OCI-LY3 (cell line): ENCODE measurements at regions not wholly inside any gene's neighbourhood (a gene's known extent, or its start where the extent isn't known, plus 50 kb on each side); places are given as distances from the start of the nearest gene placed in this dataset.

Experiments used
- H2AFZ ChIP-seq: fragments of 200-600, 300-600 bp; shearing (Covaris generic); 2 replicates; pipeline ENCODE4 v1.6.0; 2014; ENCODE audit warnings: antibody characterized with exemption, low read depth, low read length
- H3K27ac ChIP-seq: fragments of 200-600, 300-600 bp; sonication (generic); 2 replicates; pipeline ENCODE4 v1.5.1; 2014; ENCODE audit warnings: mild to moderate bottlenecking, low read length, moderate library complexity, mixed read lengths
- H3K27me3 ChIP-seq: fragments of 200-600, 300-600 bp; sonication (generic); 2 replicates; pipeline ENCODE4 v1.6.1; 2014; ENCODE audit warnings: low read depth, low read length, mixed read lengths
- H3K36me3 ChIP-seq: fragments of 200-600, 300-600 bp; sonication (generic); replicated peaks from 2 replicates; pipeline ENCODE3; 2014; ENCODE audit warnings: low read depth, low read length, mixed read lengths
- H3K4me1 ChIP-seq: fragments of 300-600, 200-600 bp; sonication (generic); 2 replicates; pipeline ENCODE4 v1.6.1; 2014; ENCODE audit warnings: low read length, mixed read lengths
- H3K4me2 ChIP-seq: fragments of 200-600, 300-600 bp; sonication (generic); 2 replicates; pipeline ENCODE4 v1.6.1; 2014; ENCODE audit warnings: low read length, mixed read lengths
- H3K4me3 ChIP-seq: fragments of 300-600, 200-600 bp; sonication (generic); 2 replicates; pipeline ENCODE4 v1.5.1; 2014; ENCODE audit warnings: antibody characterized with exemption, mild to moderate bottlenecking, low read length, moderate library complexity
- H3K79me2 ChIP-seq: fragments of 300-600, 200-600 bp; shearing (Covaris generic); 2 replicates; pipeline ENCODE4 v1.6.1; 2014; ENCODE audit warnings: mild to moderate bottlenecking, low read length, mixed read lengths
- H3K9ac ChIP-seq: fragments of 300-600, 200-600 bp; shearing (Covaris generic); 2 replicates; pipeline ENCODE4 v1.6.0; 2014; ENCODE audit warnings: mild to moderate bottlenecking, low read length, moderate library complexity
- H3K9me3 ChIP-seq: fragments of 200-600, 300-600 bp; shearing (Covaris generic); 2 replicates; pipeline ENCODE4 v1.6.1; 2014; ENCODE audit warnings: low read length, mixed read lengths; ENCODE audit not compliant: insufficient read depth
- H4K20me1 ChIP-seq: fragments of 200-600, 300-600 bp; sonication (generic); 2 replicates; pipeline ENCODE4 v1.6.1; 2016; ENCODE audit warnings: low read length, mixed read lengths; ENCODE audit not compliant: insufficient read depth
- EZH2phosphoT487 ChIP-seq: fragments of 200-600 bp; shearing (Covaris generic); IDR thresholded peaks from 2 replicates; pipeline ENCODE4 v1.6.1; 2018; ENCODE audit warnings: antibody characterized with exemption, mixed run types, low read depth
- TF ChIP-seq, protein P1 (sequence below): fragments of 200-600, 300-600 bp; sonication (generic); IDR thresholded peaks from 2 replicates; pipeline ENCODE4 v1.5.1; 2014; ENCODE audit warnings: antibody characterized with exemption, low read length, low read depth

DNA sequence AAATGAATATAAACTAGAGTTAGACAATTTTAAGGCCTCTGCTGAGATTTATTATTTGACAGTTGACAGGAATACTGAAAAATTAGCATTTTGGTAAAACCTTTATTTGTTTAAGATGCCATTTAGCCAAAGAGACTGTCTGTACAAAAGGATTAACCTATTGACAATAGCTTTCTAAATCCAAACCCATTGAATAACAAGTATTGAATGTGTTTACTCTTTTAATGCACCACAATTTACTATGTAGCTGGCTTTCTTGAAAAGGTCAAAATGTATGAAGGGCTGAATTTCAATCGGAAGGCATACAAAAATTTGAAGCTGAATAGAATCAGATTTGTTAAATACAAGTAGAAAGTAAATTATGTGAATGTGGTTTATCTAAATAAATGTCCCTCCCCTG is 374.5 kb downstream of the TEX13C start:
- Histone ChIP-seq H3K4me1 (peaks cover 3% of the 10 kb centered on the region; the same call in 1 of the 2 replicates), H4K20me1 (no peaks in the 10 kb centered on the region), H3K9me3 (no peaks in the 10 kb centered on the region), H3K4me3 (no peak overlapping the region), H3K27me3 (no peaks in the 10 kb centered on the region), H3K9ac (no peak overlapping the region), H3K79me2 (no peaks in the 10 kb centered on the region), H3K27ac (no peak overlapping the region), H3K36me3 (no peaks in the 10 kb centered on the region), H2AFZ (no peak overlapping the region), H3K4me2 (no peak overlapping the region)
- no peak for TF ChIP-seq EZH2phosphoT487
- TF ChIP-seq, protein P1, sequence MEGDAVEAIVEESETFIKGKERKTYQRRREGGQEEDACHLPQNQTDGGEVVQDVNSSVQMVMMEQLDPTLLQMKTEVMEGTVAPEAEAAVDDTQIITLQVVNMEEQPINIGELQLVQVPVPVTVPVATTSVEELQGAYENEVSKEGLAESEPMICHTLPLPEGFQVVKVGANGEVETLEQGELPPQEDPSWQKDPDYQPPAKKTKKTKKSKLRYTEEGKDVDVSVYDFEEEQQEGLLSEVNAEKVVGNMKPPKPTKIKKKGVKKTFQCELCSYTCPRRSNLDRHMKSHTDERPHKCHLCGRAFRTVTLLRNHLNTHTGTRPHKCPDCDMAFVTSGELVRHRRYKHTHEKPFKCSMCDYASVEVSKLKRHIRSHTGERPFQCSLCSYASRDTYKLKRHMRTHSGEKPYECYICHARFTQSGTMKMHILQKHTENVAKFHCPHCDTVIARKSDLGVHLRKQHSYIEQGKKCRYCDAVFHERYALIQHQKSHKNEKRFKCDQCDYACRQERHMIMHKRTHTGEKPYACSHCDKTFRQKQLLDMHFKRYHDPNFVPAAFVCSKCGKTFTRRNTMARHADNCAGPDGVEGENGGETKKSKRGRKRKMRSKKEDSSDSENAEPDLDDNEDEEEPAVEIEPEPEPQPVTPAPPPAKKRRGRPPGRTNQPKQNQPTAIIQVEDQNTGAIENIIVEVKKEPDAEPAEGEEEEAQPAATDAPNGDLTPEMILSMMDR: no peak

DNA sequence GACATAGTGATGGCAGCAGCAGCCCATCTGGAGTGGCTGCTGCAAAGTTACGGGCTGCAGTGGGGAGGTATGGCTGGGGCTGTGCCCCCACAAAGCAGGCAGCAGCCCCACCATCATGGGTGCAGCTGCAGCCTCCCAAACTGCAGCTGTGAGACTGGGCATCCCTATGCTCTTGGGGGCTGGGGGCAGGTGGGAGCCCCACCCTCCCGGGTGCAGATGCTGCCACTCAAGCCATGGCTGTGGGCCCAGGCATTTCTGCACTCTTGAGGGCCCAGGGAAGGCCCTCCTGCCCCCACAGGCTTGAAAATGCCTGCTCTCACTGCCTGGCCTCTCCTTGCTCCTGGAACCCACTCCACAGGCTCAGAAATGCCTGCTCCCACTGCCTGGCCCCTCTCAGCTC is 389.4 kb downstream of the TEX13C start:
- Histone ChIP-seq H4K20me1 (no peaks in the 10 kb centered on the region), H2AFZ (no peak overlapping the region), H3K4me2 (no peak overlapping the region)

DNA sequence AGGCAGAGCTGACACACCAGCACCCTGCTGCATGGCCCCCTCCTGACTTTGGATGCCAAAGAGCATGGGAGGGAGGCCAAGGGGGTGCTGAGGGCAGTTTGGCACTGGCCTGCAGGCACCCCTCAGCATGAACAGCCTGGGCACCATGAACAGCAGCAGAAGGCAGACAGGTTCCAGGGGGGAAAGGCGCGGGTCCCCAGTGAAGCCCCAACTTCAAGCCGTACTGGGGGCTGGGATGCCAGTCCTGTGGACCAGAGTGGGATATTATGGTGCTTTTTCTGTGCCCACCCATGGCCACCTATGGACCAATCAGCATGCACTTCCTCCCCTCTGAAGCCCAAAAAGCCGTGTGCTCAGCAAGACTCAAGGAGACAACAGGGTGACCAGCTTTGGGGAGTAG is 389.9 kb downstream of the TEX13C start:
- Histone ChIP-seq H3K79me2 (no peaks in the 10 kb centered on the region), H3K27ac (no peak overlapping the region), H3K36me3 (no peaks in the 10 kb centered on the region), H3K9ac (no peak overlapping the region), H3K9me3 (no peaks in the 10 kb centered on the region), H3K4me3 (no peak overlapping the region), H3K4me1 (peaks cover 11% of the 10 kb centered on the region), H3K27me3 (no peaks in the 10 kb centered on the region), H4K20me1 (no peaks in the 10 kb centered on the region), H3K4me2 (no peak overlapping the region), H2AFZ (no peak overlapping the region)
- TF ChIP-seq, protein P1: no peak
- no peak for TF ChIP-seq EZH2phosphoT487

More for the DNA sequence above, 389.4 kb downstream of the TEX13C start:
- H3K79me2 ChIP-seq: no peaks in the 10 kb centered on the region
- peaks cover 11% of the 10 kb centered on the region for H3K4me1 ChIP-seq
- H3K36me3 ChIP-seq: no peaks in the 10 kb centered on the region
- H3K4me3 ChIP-seq: no peak overlapping the region
- TF ChIP-seq, protein P1: no peak
- no peak for TF ChIP-seq EZH2phosphoT487
- H3K27me3 ChIP-seq: no peaks in the 10 kb centered on the region
- H3K9ac ChIP-seq: no peak overlapping the region
- no peak overlapping the region for H3K27ac ChIP-seq
- no peaks in the 10 kb centered on the region for H3K9me3 ChIP-seq

DNA sequence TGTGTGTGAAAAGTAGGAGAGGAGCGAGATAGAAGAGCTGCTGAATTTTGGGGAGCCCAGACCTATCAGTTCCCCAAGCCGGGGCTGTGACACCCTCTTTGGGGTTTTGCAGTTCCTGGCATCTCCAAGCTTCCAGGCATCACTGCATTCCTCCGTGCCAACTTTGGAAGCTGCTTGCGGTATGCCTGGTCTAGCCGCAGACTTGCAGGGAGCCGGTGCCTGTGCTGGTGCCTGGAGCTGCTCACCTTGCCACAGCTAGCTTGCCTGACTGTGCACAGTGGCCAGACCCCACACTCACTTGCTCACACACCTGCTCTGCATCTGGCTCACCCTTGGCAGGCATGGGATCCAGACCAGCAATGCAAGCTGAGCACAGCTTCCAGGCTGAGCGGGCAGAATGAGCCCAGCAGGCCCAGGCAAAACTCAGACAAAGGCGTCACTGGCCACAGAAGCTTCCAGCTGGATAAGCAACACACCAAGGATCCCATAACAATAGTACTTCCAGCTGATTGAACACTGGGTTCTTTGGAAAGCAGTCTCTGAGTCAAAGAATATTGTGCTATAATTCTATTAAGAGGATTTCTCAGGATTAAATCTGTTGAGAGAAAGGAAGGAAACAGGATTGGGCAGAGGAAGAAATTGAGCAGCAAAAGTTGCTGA is 390.9 kb downstream of the TEX13C start:
- Histone ChIP-seq H3K4me1 (peaks cover 11% of the 10 kb centered on the region), H3K27me3 (no peaks in the 10 kb centered on the region), H3K4me3 (no peak overlapping the region), H3K9me3 (no peaks in the 10 kb centered on the region), H3K4me2 (no peak overlapping the region), H4K20me1 (no peaks in the 10 kb centered on the region), H3K79me2 (no peaks in the 10 kb centered on the region), H3K27ac (no peak overlapping the region), H2AFZ (no peak overlapping the region), H3K36me3 (no peaks in the 10 kb centered on the region), H3K9ac (no peak overlapping the region)
- TF ChIP-seq EZH2phosphoT487: no peak
